SU-DHL-6 (cell line): ENCODE measurements at regions not wholly inside any gene's neighbourhood (a gene's known extent, or its start where the extent isn't known, plus 50 kb on each side); places are given as distances from the start of the nearest gene placed in this dataset.

Experiments used
- CTCF ChIP-seq: fragments of 200-600 bp; sonication (generic); IDR thresholded peaks from one replicate; pipeline ENCODE4 v1.5.1; 2017; ENCODE audit warnings: antibody characterized with exemption, mild to moderate bottlenecking, low read length, moderate library complexity; ENCODE audit not compliant: insufficient read depth, poor library complexity, severe bottlenecking
- EZH2phosphoT487 ChIP-seq: fragments of 200-600 bp; sonication (generic), shearing (Covaris generic); conservative IDR thresholded peaks from 2 replicates; pipeline ENCODE4 v1.6.1; 2018; ENCODE audit warnings: mild to moderate bottlenecking, antibody characterized with exemption, low read length, moderate library complexity, mixed read lengths

- TF ChIP-seq CTCF (no peak), EZH2phosphoT487 (no peak)
Observed at GRCh38 chrX:120736989-120737388, 107.1 kb upstream of the C1GALT1C1 start.
